ENCODE measurements at regions not wholly inside any gene's neighbourhood (a gene's known extent, or its start where the extent isn't known, plus 50 kb on each side); places are given as distances from the start of the nearest gene placed in this dataset.
A peak's percentile ranks its signal among the peaks of the same experiment; 100 is the strongest.

GRCh38 chr9:1292384-1292783, 242.2 kb downstream of the DMRT2 start:
- H3K27ac ChIP-seq (ENCODE audit: low read depth in 1 of 2, low read length in 1 of 2), result no peak overlapping the region
- no peaks in the 10 kb centered on the region for H3K27me3 ChIP-seq (ENCODE audit: control insufficient read depth in 2 of 2, insufficient read depth in 1 of 2, low read length in 1 of 2)
- no peaks in the 10 kb centered on the region for H3K4me1 ChIP-seq (ENCODE audit: control insufficient read depth in 2 of 2, insufficient read depth in 2 of 2, low read length in 2 of 2)
- 60% methylated on average over 2 of the region's 2 CpGs for WGBS
- H3K36me3 ChIP-seq (ENCODE audit: control insufficient read depth in 2 of 2, insufficient read depth in 2 of 2, low read length in 1 of 2), result no peaks in the 10 kb centered on the region
- no peaks in the 10 kb centered on the region for H3K9me3 ChIP-seq (ENCODE audit: control insufficient read depth in 2 of 2, insufficient read depth in 1 of 2, low read length in 1 of 2)
- H3K4me3 ChIP-seq (ENCODE audit: low read length in 2 of 2), result no peak overlapping the region
- DNase-seq (ENCODE audit: low read depth in 6 of 9, low spot score in 9 of 9), result no peak

GRCh38 chr9:1294641-1295258, 244.6 kb downstream of the DMRT2 start:
- no peaks in the 10 kb centered on the region for H3K36me3 ChIP-seq (ENCODE audit: control insufficient read depth in 2 of 2, insufficient read depth in 2 of 2, low read length in 1 of 2)
- DNase-seq (ENCODE audit: low read depth in 6 of 9, low spot score in 9 of 9), result no peak
- 77% methylated on average over 3 of the region's 3 CpGs for WGBS
- no peaks in the 10 kb centered on the region for H3K4me1 ChIP-seq (ENCODE audit: control insufficient read depth in 2 of 2, insufficient read depth in 2 of 2, low read length in 2 of 2)
- no peak overlapping the region for H3K27ac ChIP-seq (ENCODE audit: low read depth in 1 of 2, low read length in 1 of 2)
- no peaks in the 10 kb centered on the region for H3K27me3 ChIP-seq (ENCODE audit: control insufficient read depth in 2 of 2, insufficient read depth in 1 of 2, low read length in 1 of 2)
- no peak overlapping the region for H3K4me3 ChIP-seq (ENCODE audit: low read length in 2 of 2)
- no peaks in the 10 kb centered on the region for H3K9me3 ChIP-seq (ENCODE audit: control insufficient read depth in 2 of 2, insufficient read depth in 1 of 2, low read length in 1 of 2)

GRCh38 chr9:1296331-1296730, 246.2 kb downstream of the DMRT2 start:
- no peak overlapping the region for H3K27ac ChIP-seq (ENCODE audit: low read depth in 1 of 2, low read length in 1 of 2)
- WGBS, result 92% methylated on average over 1 of the region's 1 CpG
- no peaks in the 10 kb centered on the region for H3K9me3 ChIP-seq (ENCODE audit: control insufficient read depth in 2 of 2, insufficient read depth in 1 of 2, low read length in 1 of 2)
- H3K4me3 ChIP-seq (ENCODE audit: low read length in 2 of 2), result no peak overlapping the region
- H3K36me3 ChIP-seq (ENCODE audit: control insufficient read depth in 2 of 2, insufficient read depth in 2 of 2, low read length in 1 of 2), result no peaks in the 10 kb centered on the region
- H3K27me3 ChIP-seq (ENCODE audit: control insufficient read depth in 2 of 2, insufficient read depth in 1 of 2, low read length in 1 of 2), result no peaks in the 10 kb centered on the region
- H3K4me1 ChIP-seq (ENCODE audit: control insufficient read depth in 2 of 2, insufficient read depth in 2 of 2, low read length in 2 of 2), result no peaks in the 10 kb centered on the region
- DNase-seq (ENCODE audit: low read depth in 6 of 9, low spot score in 9 of 9), result no peak

- Histone ChIP-seq H3K27ac (ENCODE audit: low read depth in 1 of 2, low read length in 1 of 2) (no peak overlapping the region), H3K9me3 (ENCODE audit: control insufficient read depth in 2 of 2, insufficient read depth in 1 of 2, low read length in 1 of 2) (no peaks in the 10 kb centered on the region), H3K36me3 (ENCODE audit: control insufficient read depth in 2 of 2, insufficient read depth in 2 of 2, low read length in 1 of 2) (no peaks in the 10 kb centered on the region), H3K4me1 (ENCODE audit: control insufficient read depth in 2 of 2, insufficient read depth in 2 of 2, low read length in 2 of 2) (no peaks in the 10 kb centered on the region), H3K4me3 (ENCODE audit: low read length in 2 of 2) (no peak overlapping the region), H3K27me3 (ENCODE audit: control insufficient read depth in 2 of 2, insufficient read depth in 1 of 2, low read length in 1 of 2) (no peaks in the 10 kb centered on the region)
- DNase-seq (ENCODE audit: low read depth in 6 of 9, low spot score in 9 of 9), result no peak
- WGBS, result 58% methylated on average over 2 of the region's 2 CpGs
Observed at GRCh38 chr9:1298046-1298445, 247.9 kb downstream of the DMRT2 start.

GRCh38 chr9:1300941-1301340, 250.8 kb downstream of the DMRT2 start:
- 0% methylated on average over 1 of the region's 1 CpG for WGBS
- H3K36me3 ChIP-seq (ENCODE audit: control insufficient read depth in 2 of 2, insufficient read depth in 2 of 2, low read length in 1 of 2), result no peaks in the 10 kb centered on the region
- DNase-seq (ENCODE audit: low read depth in 6 of 9, low spot score in 9 of 9), result no peak

GRCh38 chr9:1303932-1304331, 253.8 kb downstream of the DMRT2 start:
- no peak for DNase-seq (ENCODE audit: low read depth in 6 of 9, low spot score in 9 of 9)
- WGBS, result 89% methylated on average over 3 of the region's 3 CpGs

More at GRCh38 chr9:1300941-1301340, 250.8 kb downstream of the DMRT2 start:
- Histone ChIP-seq H3K4me3 (ENCODE audit: low read length in 2 of 2) (no peak overlapping the region), H3K9me3 (ENCODE audit: control insufficient read depth in 2 of 2, insufficient read depth in 1 of 2, low read length in 1 of 2) (no peaks in the 10 kb centered on the region), H3K4me1 (ENCODE audit: control insufficient read depth in 2 of 2, insufficient read depth in 2 of 2, low read length in 2 of 2) (no peaks in the 10 kb centered on the region), H3K27ac (ENCODE audit: low read depth in 1 of 2, low read length in 1 of 2) (no peak overlapping the region), H3K27me3 (ENCODE audit: control insufficient read depth in 2 of 2, insufficient read depth in 1 of 2, low read length in 1 of 2) (no peaks in the 10 kb centered on the region)

GRCh38 chr9:1311462-1312042, 261.4 kb downstream of the DMRT2 start:
- no peaks in the 10 kb centered on the region for H3K36me3 ChIP-seq (ENCODE audit: control insufficient read depth in 2 of 2, insufficient read depth in 2 of 2, low read length in 1 of 2)
- 85% methylated on average over 2 of the region's 2 CpGs for WGBS
- no peaks in the 10 kb centered on the region for H3K9me3 ChIP-seq (ENCODE audit: control insufficient read depth in 2 of 2, insufficient read depth in 1 of 2, low read length in 1 of 2)

More at GRCh38 chr9:1303932-1304331, 253.8 kb downstream of the DMRT2 start:
- Histone ChIP-seq H3K27ac (ENCODE audit: low read depth in 1 of 2, low read length in 1 of 2) (no peak overlapping the region), H3K27me3 (ENCODE audit: control insufficient read depth in 2 of 2, insufficient read depth in 1 of 2, low read length in 1 of 2) (no peaks in the 10 kb centered on the region), H3K9me3 (ENCODE audit: control insufficient read depth in 2 of 2, insufficient read depth in 1 of 2, low read length in 1 of 2) (no peaks in the 10 kb centered on the region), H3K4me3 (ENCODE audit: low read length in 2 of 2) (no peak overlapping the region), H3K36me3 (ENCODE audit: control insufficient read depth in 2 of 2, insufficient read depth in 2 of 2, low read length in 1 of 2) (no peaks in the 10 kb centered on the region), H3K4me1 (ENCODE audit: control insufficient read depth in 2 of 2, insufficient read depth in 2 of 2, low read length in 2 of 2) (no peaks in the 10 kb centered on the region)

GRCh38 chr9:1319436-1319835, 269.3 kb downstream of the DMRT2 start:
- no peak overlapping the region for H3K27ac ChIP-seq (ENCODE audit: low read depth in 1 of 2, low read length in 1 of 2)
- 57% methylated on average over 4 of the region's 4 CpGs for WGBS

More at GRCh38 chr9:1311462-1312042, 261.4 kb downstream of the DMRT2 start:
- peak overlapping the region in 1 of 2 donors; percentile 32 for H3K27ac ChIP-seq (ENCODE audit: low read depth in 1 of 2, low read length in 1 of 2)
- DNase-seq (ENCODE audit: low read depth in 6 of 9, low spot score in 9 of 9), result no peak
- H3K4me1 ChIP-seq (ENCODE audit: control insufficient read depth in 2 of 2, insufficient read depth in 2 of 2, low read length in 2 of 2), result no peaks in the 10 kb centered on the region
- no peaks in the 10 kb centered on the region for H3K27me3 ChIP-seq (ENCODE audit: control insufficient read depth in 2 of 2, insufficient read depth in 1 of 2, low read length in 1 of 2)
- no peak overlapping the region for H3K4me3 ChIP-seq (ENCODE audit: low read length in 2 of 2)

GRCh38 chr9:1320051-1320557, 269.9 kb downstream of the DMRT2 start:
- no peaks in the 10 kb centered on the region for H3K27me3 ChIP-seq (ENCODE audit: control insufficient read depth in 2 of 2, insufficient read depth in 1 of 2, low read length in 1 of 2)
- H3K27ac ChIP-seq (ENCODE audit: low read depth in 1 of 2, low read length in 1 of 2), result no peak overlapping the region
- no peaks in the 10 kb centered on the region for H3K4me1 ChIP-seq (ENCODE audit: control insufficient read depth in 2 of 2, insufficient read depth in 2 of 2, low read length in 2 of 2)
- no peak for DNase-seq (ENCODE audit: low read depth in 6 of 9, low spot score in 9 of 9)
- WGBS, result 86% methylated on average over 5 of the region's 5 CpGs
- no peak overlapping the region for H3K4me3 ChIP-seq (ENCODE audit: low read length in 2 of 2)
- H3K36me3 ChIP-seq (ENCODE audit: control insufficient read depth in 2 of 2, insufficient read depth in 2 of 2, low read length in 1 of 2), result no peaks in the 10 kb centered on the region
- no peaks in the 10 kb centered on the region for H3K9me3 ChIP-seq (ENCODE audit: control insufficient read depth in 2 of 2, insufficient read depth in 1 of 2, low read length in 1 of 2)

More at GRCh38 chr9:1319436-1319835, 269.3 kb downstream of the DMRT2 start:
- DNase-seq (ENCODE audit: low read depth in 6 of 9, low spot score in 9 of 9), result no peak
- no peak overlapping the region for H3K4me3 ChIP-seq (ENCODE audit: low read length in 2 of 2)
- H3K9me3 ChIP-seq (ENCODE audit: control insufficient read depth in 2 of 2, insufficient read depth in 1 of 2, low read length in 1 of 2), result no peaks in the 10 kb centered on the region
- H3K36me3 ChIP-seq (ENCODE audit: control insufficient read depth in 2 of 2, insufficient read depth in 2 of 2, low read length in 1 of 2), result no peaks in the 10 kb centered on the region
- H3K4me1 ChIP-seq (ENCODE audit: control insufficient read depth in 2 of 2, insufficient read depth in 2 of 2, low read length in 2 of 2), result no peaks in the 10 kb centered on the region
- H3K27me3 ChIP-seq (ENCODE audit: control insufficient read depth in 2 of 2, insufficient read depth in 1 of 2, low read length in 1 of 2), result no peaks in the 10 kb centered on the region

All from thymus (tissue), 11 donors.